Posterior vena cava (tissue), 2 donors: ENCODE measurements at regions not wholly inside any gene's neighbourhood (a gene's known extent, or its start where the extent isn't known, plus 50 kb on each side); places are given as distances from the start of the nearest gene placed in this dataset.

Source experiments
- DNase-seq: peaks from one replicate; pipeline ENCODE4 v3.0.0-alpha.2; 2020; ENCODE audit warnings: low spot score
- intact Hi-C, 2 donors: fragments of 100-400 bp; cut with DNase I; formaldehyde crosslinking; loops; one replicate each; pipeline versions ENCODE4 v1.14.1 to v1.14.2; 2022 to 2023
- donor health status: DM: yes; HTN: yes; CAD: no.
- donor health status: DM: yes; HTN: yes; CAD: no.

DNA sequence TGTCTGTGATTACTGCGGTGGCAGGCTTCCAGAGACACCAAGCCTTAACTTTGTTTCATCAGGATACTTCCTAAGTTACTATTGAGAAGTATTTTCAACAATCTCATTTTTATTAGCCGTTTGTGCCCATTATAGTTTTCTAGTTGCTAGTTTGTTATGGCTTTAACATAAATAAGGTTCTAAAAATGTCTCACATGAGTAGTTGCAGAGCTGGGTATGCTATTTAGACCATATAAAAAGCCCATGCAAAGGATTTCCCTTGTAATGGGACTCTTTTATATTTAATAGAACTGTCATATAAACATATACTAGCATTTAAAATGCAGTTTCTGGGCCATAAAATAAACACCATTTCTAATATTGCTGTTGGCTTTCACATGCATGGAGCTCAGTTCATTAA lies 205.3 kb upstream of the TCF21 start:
- intact Hi-C loops = no loop called here
- DNase-seq = no peak

DNA sequence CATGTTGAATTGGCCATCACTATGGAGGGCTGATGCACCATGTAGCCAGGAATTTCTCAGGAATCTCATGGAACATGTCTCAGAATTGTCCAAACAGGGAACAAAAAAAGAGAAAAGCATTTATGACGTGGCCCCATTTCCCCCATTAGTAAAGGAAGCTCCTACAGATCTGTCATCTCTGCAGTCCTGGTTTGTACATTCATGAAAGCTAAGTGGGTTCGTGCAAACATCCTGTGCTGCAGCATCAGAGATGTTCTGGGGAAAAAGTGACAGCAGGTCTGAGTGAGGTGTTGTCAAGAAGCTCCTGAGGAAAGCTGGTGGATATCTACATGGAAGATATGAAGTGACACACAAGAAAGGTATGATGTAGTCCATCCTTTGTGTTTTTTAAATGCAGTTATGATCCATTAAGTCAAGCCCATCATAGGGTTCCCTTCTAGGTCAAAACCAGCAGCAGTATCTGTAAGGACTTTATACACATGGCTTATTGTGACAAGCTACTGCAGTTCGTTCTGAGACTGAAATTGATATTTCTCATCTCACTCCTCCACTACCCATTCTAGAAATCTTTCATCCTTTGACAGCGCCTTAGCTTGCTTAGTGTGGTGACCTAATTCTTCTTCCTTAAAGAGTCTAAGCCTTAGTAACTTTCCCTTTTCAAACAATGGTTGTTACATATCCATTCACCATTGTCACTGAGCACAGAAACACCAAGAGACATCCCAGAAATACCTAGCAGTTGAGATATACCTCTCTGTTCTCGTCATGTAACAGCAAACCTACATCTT lies 200.0 kb upstream of the TCF21 start:
- DNase-seq = no peak

DNA sequence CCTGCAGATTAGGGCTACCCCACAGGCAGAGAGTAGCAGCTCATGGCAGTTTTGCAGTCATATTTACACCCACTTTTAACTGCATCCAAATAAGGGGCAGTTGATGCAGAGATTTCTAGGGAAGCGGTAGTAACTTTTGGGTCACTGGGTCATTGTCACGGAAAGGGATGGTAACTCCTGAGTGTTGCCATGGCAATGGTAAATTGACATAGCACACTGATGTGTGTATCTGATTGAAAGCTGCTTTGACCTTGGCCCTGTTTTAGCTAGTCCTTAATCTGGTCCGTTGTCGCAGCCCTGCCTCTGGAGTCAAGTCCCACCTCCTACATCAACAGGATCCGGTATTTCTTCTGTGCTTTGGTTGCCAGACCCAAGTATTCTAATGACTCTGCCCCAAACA lies 199.1 kb upstream of the TCF21 start:
- intact Hi-C loops = no loop called here
- no peak for DNase-seq

More for the DNA sequence above, 200.0 kb upstream of the TCF21 start:
- intact Hi-C loops = no loop called here

DNA sequence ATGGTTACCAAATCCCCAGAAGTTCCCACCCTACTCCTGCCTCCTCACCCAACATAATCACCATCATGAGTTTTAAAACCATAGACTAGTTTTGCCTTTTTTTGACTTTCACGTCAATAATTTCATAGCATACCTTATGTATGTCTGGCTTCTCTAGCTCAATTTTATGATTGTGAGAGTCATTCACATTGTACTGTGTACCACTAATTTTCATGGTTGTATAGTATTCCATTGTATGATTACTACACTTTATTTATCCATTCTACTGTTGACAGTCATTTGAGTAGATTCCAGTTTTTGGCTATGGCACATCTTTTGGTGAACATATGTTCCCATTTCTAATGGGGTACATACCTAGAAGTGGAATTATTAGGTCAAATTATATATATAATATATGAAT lies 195.3 kb upstream of the TCF21 start:
- intact Hi-C loops = no loop called here
- DNase-seq = no peak

DNA sequence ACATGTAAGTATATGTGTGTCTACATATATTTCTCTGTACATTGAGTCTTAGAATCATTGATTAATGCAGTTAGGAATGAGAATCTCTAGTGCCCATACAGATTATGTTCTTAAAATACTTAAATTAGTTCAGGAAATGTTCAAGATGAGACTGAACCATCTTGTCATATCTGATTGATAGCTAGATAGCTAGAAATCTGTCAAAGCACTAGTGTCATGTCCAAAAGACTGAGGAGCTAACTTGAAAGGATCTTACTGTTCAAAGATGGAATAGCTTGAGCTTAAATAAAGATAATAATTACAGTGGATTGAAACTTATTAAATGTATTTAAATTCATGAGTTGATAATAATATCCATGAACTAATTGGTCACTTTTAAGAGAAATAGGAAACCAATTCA lies 191.7 kb upstream of the TCF21 start:
- no peak for DNase-seq
- intact Hi-C loops = no loop called here

DNA sequence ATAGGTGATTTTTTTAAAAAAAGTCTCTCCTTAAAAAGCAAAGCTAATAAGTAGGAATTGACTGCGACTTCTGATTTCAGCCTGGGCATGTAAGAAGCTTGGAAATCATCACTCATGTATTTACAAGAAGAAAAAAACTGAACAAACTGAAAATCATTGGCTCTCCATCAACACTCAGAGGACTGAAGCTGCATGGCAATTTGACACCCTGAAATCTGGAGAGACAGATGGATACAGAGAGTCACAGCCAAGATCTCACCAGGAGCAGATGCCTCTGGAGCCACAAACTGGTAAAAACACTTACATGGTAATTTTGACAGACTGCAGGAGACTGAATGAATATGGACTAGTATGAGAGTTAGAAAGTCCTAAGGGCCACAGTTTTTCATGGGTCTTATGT lies 191.2 kb upstream of the TCF21 start:
- intact Hi-C loops = no loop called here
- DNase-seq = no peak

DNA sequence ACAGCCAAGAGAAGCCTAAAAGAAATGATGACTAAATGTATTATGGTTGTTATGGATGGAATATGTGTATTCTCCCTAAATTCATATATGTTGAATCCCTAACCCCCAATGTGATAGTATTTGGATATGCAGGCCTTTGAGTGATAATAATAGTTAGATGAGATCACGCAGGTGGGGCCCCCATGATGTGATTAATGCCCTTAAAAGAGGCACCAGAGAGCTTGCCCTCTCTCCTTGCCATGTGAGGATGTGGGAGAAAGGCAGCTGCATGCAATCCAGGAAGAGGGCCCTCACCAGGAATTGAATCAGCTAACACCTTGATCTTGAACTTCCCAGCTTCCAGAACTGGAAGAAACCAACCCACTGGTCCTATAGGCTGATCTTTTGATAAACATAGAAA lies 190.6 kb upstream of the TCF21 start:
- intact Hi-C loops = no loop called here
- DNase-seq = no peak

DNA sequence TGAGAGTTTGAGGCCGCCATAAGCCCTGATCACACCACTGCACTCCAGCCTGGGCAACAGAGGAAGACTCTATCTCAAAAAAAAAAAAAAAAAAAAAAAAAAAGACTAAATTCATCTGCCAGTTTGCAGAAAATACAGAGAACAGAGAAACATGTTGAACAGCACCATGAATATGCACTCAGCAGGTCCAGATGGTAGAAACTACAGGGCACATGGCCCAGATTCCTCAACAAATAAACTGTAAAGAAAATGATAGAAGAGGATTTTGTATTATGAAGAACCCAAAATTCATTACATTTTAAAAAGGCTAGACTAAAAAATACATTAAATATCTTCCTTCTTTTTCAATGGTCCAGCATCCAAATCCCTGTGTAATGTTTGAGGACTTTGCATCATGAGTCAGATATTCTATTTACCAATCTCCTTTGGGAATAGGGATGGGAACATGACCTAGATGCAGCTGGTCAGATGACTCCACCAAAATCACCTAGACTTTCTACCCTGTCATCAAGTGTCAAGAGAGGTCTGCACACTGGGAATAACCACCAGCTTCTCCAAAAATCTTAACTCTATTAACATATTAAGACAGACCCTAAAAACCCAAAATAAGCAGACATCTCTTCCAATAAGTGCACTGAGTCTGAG lies 189.1 kb upstream of the TCF21 start:
- DNase-seq = no peak
- intact Hi-C loops = no loop called here

DNA sequence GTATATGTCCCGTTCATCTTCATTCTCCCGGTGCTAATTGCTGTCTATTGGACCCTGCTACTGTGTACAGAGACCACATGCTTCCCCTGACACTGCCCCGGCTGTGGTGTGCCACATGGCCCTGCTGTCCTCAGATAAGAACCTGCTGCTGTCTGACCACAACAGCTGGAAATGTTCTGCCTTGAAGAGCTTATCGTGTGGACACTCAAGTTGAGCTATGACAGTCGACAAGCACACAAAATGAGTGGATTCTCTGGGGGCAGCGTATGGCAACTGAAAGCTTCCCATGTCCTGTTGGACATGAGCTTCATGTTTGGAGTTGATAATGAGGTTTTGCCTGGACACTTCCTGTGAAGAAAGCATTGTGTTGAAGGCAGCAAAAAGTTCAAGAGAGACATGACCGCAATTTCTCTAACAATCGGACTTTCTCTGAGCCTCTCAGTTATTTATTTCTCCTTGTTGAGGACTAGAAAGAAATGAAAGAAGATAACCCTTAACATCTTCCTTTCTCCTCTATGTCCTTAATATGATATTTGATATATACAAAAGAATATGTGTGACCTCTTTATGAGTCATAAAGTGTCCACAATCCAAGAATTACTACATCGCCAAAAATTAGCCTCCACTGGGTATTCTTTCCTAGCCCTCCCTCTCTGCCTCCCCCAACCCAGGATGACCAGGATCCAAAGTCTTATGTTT lies 187.1 kb upstream of the TCF21 start:
- DNase-seq = no peak
- intact Hi-C loops = no loop called here

DNA sequence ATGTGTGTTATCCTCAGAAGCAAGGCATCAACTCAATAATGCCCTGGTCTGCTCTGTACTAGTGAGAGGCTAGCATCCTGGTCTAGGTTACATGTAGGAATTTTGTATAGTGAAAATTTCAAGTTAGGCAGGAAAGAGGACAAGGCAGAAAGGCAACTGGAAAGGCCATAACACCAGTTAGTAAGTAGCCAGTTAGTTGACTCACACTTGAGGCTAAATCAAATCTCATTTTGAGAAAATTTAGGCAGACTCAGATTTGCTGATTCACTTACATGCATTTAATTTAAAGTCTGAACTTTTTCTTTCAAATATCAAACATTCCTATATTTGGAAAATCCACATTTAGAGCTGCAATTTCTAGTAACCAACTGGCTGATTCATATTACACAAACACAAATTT lies 184.5 kb upstream of the TCF21 start:
- intact Hi-C loops = no loop called here
- no peak for DNase-seq

DNA sequence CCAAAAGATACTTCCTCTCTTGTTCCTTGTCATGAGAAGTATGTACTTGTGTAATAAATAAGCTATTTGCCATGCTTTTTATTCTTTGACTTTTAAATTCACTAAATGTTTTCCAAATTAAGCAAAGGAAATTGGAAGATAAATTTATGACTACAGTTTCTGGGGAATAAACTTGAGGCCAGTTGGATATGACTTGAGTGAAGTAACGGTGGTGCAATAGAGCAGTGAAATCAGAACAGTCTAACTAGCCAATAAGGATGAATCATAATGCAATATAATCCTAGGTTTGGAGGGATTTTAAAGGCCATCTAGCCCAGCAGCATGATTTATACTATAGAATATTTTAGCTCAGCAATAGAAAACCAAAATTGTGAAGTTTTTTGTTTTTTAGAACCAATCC lies 183.8 kb upstream of the TCF21 start:
- no peak for DNase-seq
- intact Hi-C loops = loop anchor here in 1 of 2 donors (5.0 kb wide), 1 partner anchor 112 kb away; no protein-coding TSS in a partner anchor

DNA sequence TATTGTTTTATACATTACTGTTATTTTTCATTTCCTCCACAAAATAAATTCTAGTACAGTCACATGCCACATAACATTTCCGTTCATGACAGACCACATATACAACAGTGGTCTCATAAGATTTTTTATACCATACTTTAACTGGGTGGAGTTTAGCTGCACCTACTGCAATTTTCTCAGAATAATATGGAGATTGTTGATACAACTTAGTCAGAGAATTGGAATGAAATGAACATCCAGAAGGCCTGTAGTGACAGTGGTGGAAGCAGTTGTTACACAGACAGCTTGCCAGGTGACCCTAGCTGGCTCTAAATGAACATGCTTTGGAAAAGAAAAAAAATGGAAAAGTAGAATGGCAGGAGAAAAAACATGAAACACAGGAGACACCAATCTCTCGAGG lies 183.2 kb upstream of the TCF21 start:
- intact Hi-C loops = loop anchor here in 1 of 2 donors (5.0 kb wide), 1 partner anchor 112 kb away; no protein-coding TSS in a partner anchor
- no peak for DNase-seq

DNA sequence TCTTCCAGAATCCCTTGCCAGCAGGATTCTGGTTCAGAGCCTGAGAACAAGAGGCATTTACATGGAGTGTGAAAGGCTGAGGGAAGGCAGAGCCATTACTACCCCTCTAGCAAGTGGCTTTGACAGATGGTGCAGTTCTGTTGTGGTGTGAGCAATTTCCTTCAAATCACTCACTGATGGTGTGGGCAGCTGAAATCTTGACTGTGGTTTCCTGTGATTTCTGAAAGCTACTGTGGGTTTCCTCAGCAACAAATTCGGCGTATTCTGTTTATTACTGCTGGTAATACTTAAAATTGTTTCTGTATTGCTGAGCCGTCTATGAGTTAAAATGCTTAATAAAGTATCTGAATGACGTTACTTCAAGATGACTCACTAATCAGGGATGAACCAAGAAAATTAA lies 181.5 kb upstream of the TCF21 start:
- intact Hi-C loops = loop anchor here in 1 of 2 donors (5.0 kb wide), 1 partner anchor 110 kb away; no protein-coding TSS in a partner anchor
- no peak for DNase-seq

DNA sequence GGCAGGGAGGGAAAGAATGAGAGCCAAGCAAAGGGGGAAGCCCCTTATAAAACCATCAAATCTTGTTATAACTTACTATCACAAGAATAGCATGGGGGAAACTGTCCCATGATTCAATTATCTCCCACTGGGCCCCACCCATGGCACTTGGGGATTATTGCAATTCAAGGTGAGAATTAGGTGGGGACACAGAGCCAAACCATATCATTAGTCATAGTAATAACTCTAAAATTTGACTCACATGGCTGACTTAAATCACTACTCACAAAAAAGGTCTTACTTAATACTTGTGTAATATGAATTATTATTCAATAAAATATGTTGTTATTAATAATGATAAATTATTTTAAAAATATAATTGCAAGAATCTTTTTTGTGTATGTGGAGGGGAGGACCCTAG lies 178.1 kb upstream of the TCF21 start:
- no peak for DNase-seq
- intact Hi-C loops = no loop called here

DNA sequence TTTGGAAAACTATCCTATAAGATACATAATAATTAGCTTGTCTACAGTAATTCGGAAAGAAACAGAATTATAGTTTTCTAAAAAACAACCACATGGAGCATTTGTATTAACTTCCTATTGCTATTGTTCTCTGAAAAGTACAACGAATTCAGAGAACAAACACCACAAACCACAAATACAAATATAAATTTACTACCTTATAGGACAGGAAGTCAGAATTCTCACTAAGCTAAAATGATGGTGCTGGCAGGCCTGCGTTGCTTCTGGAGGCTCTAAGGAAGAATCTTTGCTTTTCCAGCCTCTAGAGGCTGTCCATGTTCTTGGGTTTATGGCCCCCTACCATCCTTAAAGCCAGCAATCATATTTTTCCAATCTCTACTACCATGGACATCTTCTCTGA lies 173.6 kb upstream of the TCF21 start:
- intact Hi-C loops = no loop called here
- DNase-seq = no peak

DNA sequence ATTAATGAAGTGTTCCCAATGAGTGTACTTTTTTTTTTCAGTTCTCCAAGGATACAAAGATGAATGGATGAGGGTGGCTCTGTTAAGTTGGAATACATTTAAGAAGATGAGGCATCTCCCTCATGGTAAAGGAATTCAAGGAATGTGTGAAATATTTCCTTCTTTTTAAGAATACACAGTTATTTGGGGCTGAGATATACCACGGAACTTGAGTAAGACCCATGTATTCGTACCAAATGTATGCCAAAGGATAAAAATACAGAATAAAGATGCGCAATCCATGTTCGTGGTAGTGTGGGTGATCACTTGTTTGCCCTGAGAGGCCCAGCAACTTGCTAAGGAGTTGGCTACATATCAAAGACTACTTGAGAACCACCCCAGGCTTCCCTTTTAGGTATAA lies 164.2 kb upstream of the TCF21 start:
- intact Hi-C loops = no loop called here
- no peak for DNase-seq

DNA sequence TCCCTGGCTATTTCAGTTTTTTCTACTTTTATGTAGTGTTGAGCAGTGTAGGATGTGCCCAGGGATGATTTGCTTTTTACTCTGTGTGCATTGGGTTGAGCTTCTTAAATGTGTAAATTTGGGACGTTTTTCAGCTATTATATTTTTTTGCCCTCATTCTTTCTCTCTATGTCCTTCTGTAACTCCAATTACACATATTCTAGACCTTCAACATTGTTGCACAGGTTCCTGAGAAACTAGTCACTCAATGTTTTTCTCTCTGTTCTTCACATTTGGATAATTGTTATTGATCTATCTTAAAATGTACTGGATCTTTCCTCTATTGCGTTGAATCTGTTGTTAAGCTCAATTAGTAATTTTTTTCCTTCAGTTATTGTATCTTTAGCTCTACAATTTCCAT lies 162.7 kb upstream of the TCF21 start:
- intact Hi-C loops = no loop called here
- no peak for DNase-seq

DNA sequence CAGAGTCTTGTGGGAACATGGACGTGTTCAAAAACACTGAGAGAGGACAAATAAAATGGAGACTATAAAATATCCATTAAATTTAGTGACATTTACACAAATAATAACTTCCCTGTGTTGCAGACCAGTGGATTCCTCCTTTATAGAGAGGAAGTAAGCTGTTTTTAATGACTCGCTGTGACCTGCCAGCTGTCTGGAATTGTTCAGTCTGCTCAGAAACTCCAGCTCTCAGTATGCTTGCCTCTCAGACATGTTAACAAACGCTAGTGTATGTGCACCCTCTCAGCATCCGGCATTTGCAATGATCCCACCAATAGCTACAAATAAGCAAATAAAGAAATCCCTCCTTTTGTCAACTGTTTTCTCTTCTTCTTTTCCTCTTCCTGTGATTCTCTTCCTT lies 158.0 kb upstream of the TCF21 start:
- no peak for DNase-seq
- intact Hi-C loops = no loop called here

DNA sequence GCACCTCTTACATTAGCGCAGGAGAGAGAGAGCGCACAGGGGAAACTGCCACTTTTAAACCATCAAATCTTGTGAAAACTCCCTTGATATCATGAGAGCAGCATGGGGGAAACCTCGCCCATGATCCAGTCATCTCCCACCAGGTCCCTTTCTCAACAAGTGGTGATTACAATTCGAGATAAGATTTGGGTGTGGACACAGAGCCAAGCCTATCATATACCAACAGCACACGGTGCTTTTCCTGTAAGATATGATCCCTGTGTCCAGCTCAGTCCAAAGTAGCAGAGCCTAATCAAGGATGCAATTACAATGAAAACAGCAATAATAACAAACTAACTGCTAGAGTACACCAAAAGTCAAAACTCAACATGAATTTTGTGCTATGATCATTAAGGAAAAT lies 148.7 kb upstream of the TCF21 start:
- intact Hi-C loops = no loop called here
- DNase-seq = no peak

DNA sequence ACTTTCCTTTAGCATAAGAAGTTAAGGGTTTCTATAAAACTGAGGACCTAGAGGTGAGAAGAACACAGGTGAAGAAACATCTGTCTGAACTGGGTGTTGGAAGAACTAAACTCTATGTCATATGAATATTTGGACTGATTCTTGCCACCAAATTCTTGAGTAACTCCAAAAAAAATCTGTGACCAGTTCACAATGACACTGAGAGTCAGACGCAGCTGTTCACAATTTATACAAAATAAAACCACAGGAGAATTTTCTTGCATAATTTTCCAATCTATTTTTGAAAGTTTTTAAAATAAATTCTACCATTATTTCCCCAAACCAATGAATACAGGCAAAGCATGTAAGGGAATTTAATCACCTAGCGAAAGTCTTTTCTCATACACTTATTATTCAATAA lies 148.1 kb upstream of the TCF21 start:
- intact Hi-C loops = no loop called here
- DNase-seq = no peak
